ENCODE measurements at regions not wholly inside any gene's neighbourhood (a gene's known extent, or its start where the extent isn't known, plus 50 kb on each side); places are given as distances from the start of the nearest gene placed in this dataset.

- TF ChIP-seq CTCF (IDR thresholded peaks at IDR 0.05; ENCODE audit: poor library complexity) (no peak), EZH2 (IDR thresholded peaks at IDR 0.05; ENCODE audit: borderline replicate concordance) (no peak)
Measured at GRCh38 chr1:10877894-10878293, 81.4 kb upstream of the CASZ1 start.
